ENCODE measurements at regions not wholly inside any gene's neighbourhood (a gene's known extent, or its start where the extent isn't known, plus 50 kb on each side); places are given as distances from the start of the nearest gene placed in this dataset.

GRCh38 chr7:67916571-67917436 is 920.2 kb downstream of the TYW1 start:
- BruUV-seq (replicated peaks): no TSS peak
- Histone ChIP-seq H3K4me1 (ENCODE audit: insufficient read depth, low read length) (no peaks in the 10 kb centered on the region), H3K27ac (ENCODE audit: low read length) (no peak overlapping the region), H3K9me3 (ENCODE audit: low read length) (no peaks in the 10 kb centered on the region), H3K4me2 (ENCODE audit: low read length) (no peak overlapping the region), H3K27me3 (ENCODE audit: low read length) (no peaks in the 10 kb centered on the region), H4K20me1 (ENCODE audit: low read length) (no peaks in the 10 kb centered on the region), H3K36me3 (ENCODE audit: low read depth, low read length) (no peaks in the 10 kb centered on the region), H3K9ac (ENCODE audit: low read length) (no peak overlapping the region), H2AFZ (ENCODE audit: low read length) (no peak overlapping the region), H3K9me2 (replicated peaks; ENCODE audit: low read length) (no peaks in the 10 kb centered on the region), H3F3A (ENCODE audit: low read length, unreplicated experiment) (no peaks in the 10 kb centered on the region), H3K4me3 (ENCODE audit: low read length) (no peak overlapping the region), H3K79me2 (ENCODE audit: low read length) (no peaks in the 10 kb centered on the region)
- DNase-seq: no peak
- ATAC-seq: no peak
- CTCF ChIA-PET: no interaction called here
- TF ChIP-seq EZH2phosphoT487 (IDR thresholded peaks at IDR 0.05; ENCODE audit: borderline replicate concordance, low read length) (no peak), EZH2 (IDR thresholded peaks at IDR 0.05; ENCODE audit: low read length, unreplicated experiment) (no peak), CTCF (conservative IDR thresholded peaks at IDR 0.05; ENCODE audit: low read depth, low read length) (no peak)
- intact Hi-C loops (cut with micrococcal nuclease): no loop called here
- POLR2A ChIA-PET (ENCODE audit: unreplicated experiment): no interaction called here

GRCh38 chr7:67917437-67917755 is 920.8 kb downstream of the TYW1 start:
- no peak for ATAC-seq
- H3K4me1 ChIP-seq (ENCODE audit: insufficient read depth, low read length): no peaks in the 10 kb centered on the region

More at GRCh38 chr7:67917437-67917755, 920.8 kb downstream of the TYW1 start:
- no peaks in the 10 kb centered on the region for H3K79me2 ChIP-seq (ENCODE audit: low read length)
- no peak for DNase-seq
- H3K4me2 ChIP-seq (ENCODE audit: low read length): no peak overlapping the region
- no peak overlapping the region for H2AFZ ChIP-seq (ENCODE audit: low read length)
- H3K36me3 ChIP-seq (ENCODE audit: low read depth, low read length): no peaks in the 10 kb centered on the region
- no peaks in the 10 kb centered on the region for H4K20me1 ChIP-seq (ENCODE audit: low read length)
- no peak overlapping the region for H3K27ac ChIP-seq (ENCODE audit: low read length)
- BruUV-seq (replicated peaks): no TSS peak
- no peaks in the 10 kb centered on the region for H3K9me2 ChIP-seq (replicated peaks; ENCODE audit: low read length)
- no peaks in the 10 kb centered on the region for H3K9me3 ChIP-seq (ENCODE audit: low read length)
- no peak overlapping the region for H3K4me3 ChIP-seq (ENCODE audit: low read length)
- H3F3A ChIP-seq (ENCODE audit: low read length, unreplicated experiment): no peaks in the 10 kb centered on the region
- no peaks in the 10 kb centered on the region for H3K27me3 ChIP-seq (ENCODE audit: low read length)
- intact Hi-C loops (cut with micrococcal nuclease): no loop called here
- no peak overlapping the region for H3K9ac ChIP-seq (ENCODE audit: low read length)
- POLR2A ChIA-PET (ENCODE audit: unreplicated experiment): no interaction called here
- CTCF ChIA-PET: no interaction called here
- TF ChIP-seq EZH2phosphoT487 (IDR thresholded peaks at IDR 0.05; ENCODE audit: borderline replicate concordance, low read length): no peak
- TF ChIP-seq CTCF (conservative IDR thresholded peaks at IDR 0.05; ENCODE audit: low read depth, low read length): no peak
- TF ChIP-seq EZH2 (IDR thresholded peaks at IDR 0.05; ENCODE audit: low read length, unreplicated experiment): no peak
